Hematopoietic multipotent progenitor cell treated with erythropoietin and hydrocortisone succinate and interleukin-3 and kit ligand, for 15 days (in vitro differentiated cells): ENCODE measurements at regions not wholly inside any gene's neighbourhood (a gene's known extent, or its start where the extent isn't known, plus 50 kb on each side); places are given as distances from the start of the nearest gene placed in this dataset.
"Not testable (repeated sequence)": the region's sequence is repeated elsewhere in the genome, so short reads cannot be mapped to it uniquely, and the experiment has no call there.

Experiments
- DNase-seq: peaks from one replicate; pipeline ENCODE4 v3.0.0-alpha.2; 2015; ENCODE audit warnings: low spot score

DNA sequence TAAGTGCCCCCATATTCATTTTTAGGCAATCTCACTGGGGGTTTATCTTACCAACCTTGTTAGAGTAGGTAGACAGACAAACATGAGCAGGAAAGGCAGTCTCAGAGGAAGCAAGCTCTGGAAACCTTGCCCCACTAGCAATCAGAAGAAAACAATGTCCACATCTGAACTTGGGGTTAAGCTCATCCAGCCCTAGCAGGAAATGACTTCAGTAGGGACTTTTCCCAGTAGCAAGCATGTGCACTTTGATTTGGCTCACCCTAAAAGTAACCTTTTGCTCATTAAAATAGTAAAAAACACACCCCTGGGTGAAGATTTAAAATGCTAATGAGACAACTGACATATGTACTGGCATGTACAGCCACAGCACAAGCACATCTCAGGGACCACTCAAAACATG lies 175.5 kb downstream of the AKAIN1 start:
- DNase-seq, result no peak

GRCh38 chr18:5015213-5015612 lies 181.8 kb downstream of the AKAIN1 start:
- no peak for DNase-seq

GRCh38 chr18:5004031-5004820 lies 192.8 kb downstream of the AKAIN1 start:
- not testable (repeated sequence) for DNase-seq

GRCh38 chr18:4994710-4995109 lies 202.3 kb downstream of the AKAIN1 start:
- no peak for DNase-seq

GRCh38 chr18:4987452-4988405 lies 209.3 kb downstream of the AKAIN1 start:
- DNase-seq, result no peak

DNA sequence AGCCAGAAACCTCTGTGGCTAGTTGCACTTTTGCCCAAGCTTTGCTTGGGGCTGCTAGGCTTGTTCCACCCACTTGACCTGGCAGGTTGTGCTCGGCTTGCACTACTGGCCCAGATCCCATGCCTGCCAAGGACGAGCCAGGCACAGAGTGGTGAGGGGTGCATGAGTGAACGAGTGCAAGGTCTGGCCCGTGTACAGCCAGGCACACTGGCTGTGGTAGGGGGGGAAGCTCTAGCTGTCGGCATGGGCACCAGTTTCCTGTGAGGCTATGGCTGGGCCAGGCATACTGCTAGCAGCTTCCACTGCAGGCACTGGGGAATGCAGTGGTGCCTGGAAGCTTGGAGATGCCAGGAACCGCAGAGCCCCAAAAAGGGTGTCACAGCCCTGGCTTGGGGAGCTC lies 210.4 kb downstream of the AKAIN1 start:
- DNase-seq, result no peak

DNA sequence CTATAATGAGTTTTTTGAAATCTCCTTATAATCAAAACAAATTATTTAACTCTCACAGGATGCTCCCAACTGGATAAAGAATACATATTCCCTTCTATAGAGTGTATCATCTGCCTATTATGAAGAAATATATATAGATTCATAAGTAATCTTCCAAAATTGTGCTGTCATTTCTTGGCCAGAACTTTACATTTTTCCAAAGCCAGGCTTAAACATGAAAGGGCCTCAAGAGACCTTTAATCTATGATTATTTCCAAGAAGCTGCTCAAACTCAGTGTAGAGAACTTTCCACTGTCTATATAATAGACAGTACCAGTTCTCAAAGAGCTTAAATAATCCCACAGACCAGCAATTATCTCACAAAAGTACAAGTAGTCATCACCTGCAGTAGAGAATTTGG lies 211.0 kb downstream of the AKAIN1 start:
- DNase-seq, result no peak

DNA sequence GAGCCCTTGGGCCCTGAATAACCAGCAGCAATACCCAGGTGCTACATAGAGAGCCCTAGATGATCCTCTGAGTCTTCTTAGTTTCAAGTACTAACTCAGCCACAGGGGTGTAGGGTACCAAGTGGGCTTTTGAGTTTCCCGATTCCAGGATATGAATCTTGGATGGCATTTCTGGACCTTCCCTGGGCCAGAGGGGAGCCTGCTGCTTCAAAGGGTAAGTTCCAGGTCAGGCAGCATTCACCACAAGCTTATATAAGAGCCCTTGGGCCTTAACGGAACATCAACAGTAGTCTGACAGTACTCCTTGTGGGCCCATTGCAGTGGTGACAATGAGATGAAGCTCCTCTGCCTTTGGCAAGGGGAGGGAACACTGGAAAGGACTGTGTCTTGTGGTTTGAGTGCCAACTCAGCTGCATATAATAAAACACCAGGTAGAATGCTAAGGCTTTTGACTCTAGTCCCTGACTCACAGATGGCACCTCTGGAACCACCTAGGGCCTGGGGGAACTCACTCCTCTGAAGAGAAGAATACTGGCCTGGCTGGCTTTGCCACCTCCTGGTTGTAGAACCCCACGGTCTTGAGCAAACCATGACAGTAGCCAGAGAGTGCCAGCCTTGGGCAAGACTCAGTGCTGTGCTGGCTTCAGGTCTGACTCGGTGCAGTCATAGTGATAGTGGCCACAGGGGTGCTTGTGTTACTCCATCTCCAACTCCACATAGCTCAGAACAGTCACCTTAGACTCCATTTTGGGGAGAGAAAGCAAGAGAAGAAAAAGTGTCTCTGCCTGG lies 235.7 kb downstream of the AKAIN1 start:
- DNase-seq, result no peak

DNA sequence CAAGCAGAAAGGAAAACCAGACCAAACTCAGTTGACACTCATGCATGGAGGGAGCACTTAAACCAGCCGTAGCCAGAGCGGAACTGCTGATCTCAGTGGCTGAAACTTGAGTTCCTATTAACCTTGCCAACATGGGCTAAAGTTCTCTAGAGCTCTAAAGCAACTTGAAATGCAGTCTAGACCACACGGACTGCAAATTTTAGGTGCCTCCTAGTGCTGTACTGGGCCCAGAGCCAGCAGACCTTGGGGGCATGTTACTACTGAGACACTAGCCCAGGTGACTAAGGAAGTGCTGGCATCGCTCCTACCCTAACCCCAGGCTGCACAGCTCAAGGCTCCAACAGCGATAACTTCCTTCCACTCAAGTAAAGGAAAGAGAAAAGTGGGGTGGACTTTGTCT lies 236.5 kb downstream of the AKAIN1 start:
- DNase-seq, result no peak

DNA sequence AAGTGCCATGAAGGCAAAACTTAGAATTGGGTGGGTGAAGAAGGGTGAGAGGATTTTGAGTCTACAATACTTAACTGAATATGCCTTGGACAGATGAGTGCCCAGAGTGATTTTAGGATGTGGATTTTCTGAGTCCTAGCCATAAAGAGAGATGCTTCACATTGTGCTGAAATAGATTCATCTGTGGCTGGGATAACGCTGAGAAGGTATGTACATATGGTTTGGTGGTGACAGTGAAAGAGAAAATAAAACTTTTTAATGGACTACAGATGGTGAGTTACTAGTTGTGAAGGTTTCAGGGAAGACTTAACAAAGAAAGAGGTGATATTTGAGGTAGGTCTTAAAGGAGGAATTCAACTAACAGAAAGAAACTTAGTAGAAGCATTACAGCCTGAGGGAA lies 265.8 kb downstream of the AKAIN1 start:
- no peak for DNase-seq

- no peak for DNase-seq
These were observed 275.5 kb downstream of the AKAIN1 start for GRCh38 chr18:4921548-4921947.

- DNase-seq, result not testable (repeated sequence)
These were observed 279.5 kb downstream of the AKAIN1 start for GRCh38 chr18:4917509-4917908.

GRCh38 chr18:4908328-4908727 lies 288.7 kb downstream of the AKAIN1 start:
- DNase-seq, result no peak

- no peak for DNase-seq
These were observed 290.2 kb downstream of the AKAIN1 start for GRCh38 chr18:4906856-4907255.

GRCh38 chr18:4888251-4889040 lies 308.6 kb downstream of the AKAIN1 start:
- no peak for DNase-seq

DNA sequence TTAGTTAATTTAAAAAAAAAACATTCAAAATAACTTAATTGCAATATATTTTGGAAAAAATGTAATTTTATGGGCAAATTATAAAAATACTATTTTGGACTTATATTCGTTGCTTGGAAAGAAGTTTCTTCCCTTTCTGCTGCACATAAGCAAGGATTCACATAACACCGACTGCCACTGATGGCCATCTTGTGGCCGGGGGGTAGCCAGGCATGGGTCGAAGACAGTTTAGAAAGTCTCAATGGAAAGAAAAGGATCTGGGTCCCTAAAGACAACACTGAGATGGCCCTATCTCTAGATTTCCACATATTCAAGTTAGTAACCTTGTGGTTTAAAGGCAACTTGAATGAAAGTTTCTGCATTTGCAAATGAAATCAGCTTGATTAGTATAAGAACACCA lies 318.6 kb downstream of the AKAIN1 start:
- DNase-seq, result no peak

GRCh38 chr18:4871197-4871596 lies 325.9 kb downstream of the AKAIN1 start:
- no peak for DNase-seq

DNA sequence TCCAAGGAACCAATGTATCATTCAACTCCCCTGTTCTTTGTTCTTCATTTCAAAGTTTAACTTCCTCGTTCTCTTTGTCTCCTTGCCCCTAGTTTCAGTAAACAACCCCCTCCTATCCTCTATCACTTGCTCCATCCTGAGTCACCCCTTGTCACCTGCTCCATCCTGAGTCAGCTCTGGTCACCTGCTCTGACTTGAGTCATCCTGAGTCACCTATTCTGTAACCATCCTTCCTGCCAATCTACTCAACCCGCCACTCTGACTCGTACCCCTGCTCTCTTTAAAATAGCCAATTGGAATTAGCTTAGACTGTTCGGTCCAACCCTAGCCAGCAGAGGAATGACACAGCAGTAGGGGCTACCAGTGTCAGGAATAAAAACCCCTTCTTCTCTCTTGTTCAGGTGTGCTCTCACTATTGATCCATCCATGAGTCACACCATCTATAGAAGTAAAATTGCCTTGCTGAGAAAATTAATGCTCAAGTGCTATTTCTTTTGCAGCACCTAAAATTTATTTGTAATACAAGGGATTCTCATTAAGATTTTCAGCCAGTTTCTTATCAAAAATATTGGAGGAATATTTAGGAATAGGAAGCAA lies 326.8 kb downstream of the AKAIN1 start:
- DNase-seq, result no peak

DNA sequence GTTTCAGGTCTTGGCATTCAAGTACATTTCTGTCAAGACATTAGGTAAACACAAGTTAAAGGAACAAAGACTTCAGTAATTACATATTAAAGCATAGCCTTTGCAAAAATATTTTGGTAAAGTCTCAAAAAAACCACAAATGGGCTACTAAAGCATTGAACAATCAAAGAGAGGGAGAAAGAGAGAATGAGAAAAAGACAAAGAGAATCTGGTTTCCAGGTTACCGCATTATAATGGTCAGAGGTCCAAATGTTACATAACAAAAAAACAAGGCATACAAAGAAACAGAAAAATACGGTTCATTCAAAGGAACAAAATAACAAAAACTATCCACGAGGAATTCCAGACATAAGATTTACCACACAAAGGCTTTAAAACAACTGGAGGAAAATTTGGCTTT lies 327.9 kb downstream of the AKAIN1 start:
- no peak for DNase-seq

DNA sequence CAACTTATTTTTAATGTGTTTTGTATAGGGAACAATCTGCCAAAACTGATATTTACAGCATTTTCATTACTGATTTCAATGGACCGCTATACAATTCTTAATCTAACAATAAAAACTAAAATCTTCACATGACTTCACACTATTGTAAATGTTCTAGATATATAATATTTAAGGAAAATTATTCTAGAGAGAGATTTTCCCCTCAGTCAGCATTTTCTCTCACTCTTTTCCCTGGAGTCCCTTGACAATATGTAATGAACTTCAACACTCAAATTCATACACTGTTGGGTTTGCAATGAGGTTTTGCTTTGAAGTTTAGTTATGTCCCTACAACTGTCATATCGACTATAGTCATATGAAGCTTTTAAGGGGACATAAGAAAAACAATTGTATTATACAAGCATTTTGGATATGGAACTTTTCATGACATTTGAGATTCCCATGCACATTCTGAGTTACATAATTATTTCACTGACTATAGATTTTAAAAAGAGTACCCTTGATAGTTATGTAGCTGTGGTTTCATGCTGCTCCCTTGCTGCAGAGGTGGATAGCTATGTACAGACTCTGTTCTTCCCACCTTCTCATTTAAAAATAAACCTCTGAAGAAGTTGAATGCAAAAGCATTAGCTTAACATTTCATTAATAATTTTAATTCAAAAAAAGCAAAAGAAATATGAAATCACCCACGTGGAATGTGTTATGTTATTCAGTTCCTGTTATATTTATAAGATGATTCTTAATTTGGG lies 338.5 kb downstream of the AKAIN1 start:
- no peak for DNase-seq
